ENCODE measurements at regions not wholly inside any gene's neighbourhood (a gene's known extent, or its start where the extent isn't known, plus 50 kb on each side); places are given as distances from the start of the nearest gene placed in this dataset.

- H3K4me3 ChIP-seq (ENCODE audit: low read length): no peak overlapping the region
- no peak for TF ChIP-seq CTCF (IDR thresholded peaks at IDR 0.05; ENCODE audit: insufficient read depth, low read depth, low read length, missing control alignments)
- DNase-seq (ENCODE audit: low read depth): peak; percentile 34
Measured at GRCh38 chr10:24793648-24794379, 70.1 kb upstream of the ARHGAP21 start.

- H3K4me3 ChIP-seq (ENCODE audit: low read length): no peak overlapping the region
- DNase-seq (ENCODE audit: low read depth): no peak
- TF ChIP-seq CTCF (IDR thresholded peaks at IDR 0.05; ENCODE audit: insufficient read depth, low read depth, low read length, missing control alignments): no peak
Measured at GRCh38 chr10:24792638-24793037, 69.0 kb upstream of the ARHGAP21 start.

GRCh38 chr10:24791084-24791726, 67.5 kb upstream of the ARHGAP21 start:
- TF ChIP-seq CTCF (IDR thresholded peaks at IDR 0.05; ENCODE audit: insufficient read depth, low read depth, low read length, missing control alignments): no peak
- H3K4me3 ChIP-seq (ENCODE audit: low read length): no peak overlapping the region
- DNase-seq (ENCODE audit: low read depth): no peak

GRCh38 chr10:24790599-24790998, 66.9 kb upstream of the ARHGAP21 start:
- no peak for TF ChIP-seq CTCF (IDR thresholded peaks at IDR 0.05; ENCODE audit: insufficient read depth, low read depth, low read length, missing control alignments)
- DNase-seq (ENCODE audit: low read depth): no peak
- no peak overlapping the region for H3K4me3 ChIP-seq (ENCODE audit: low read length)

- H3K4me3 ChIP-seq (ENCODE audit: low read length): no peak overlapping the region
- no peak for TF ChIP-seq CTCF (IDR thresholded peaks at IDR 0.05; ENCODE audit: insufficient read depth, low read depth, low read length, missing control alignments)
- DNase-seq (ENCODE audit: low read depth): no peak
Measured at GRCh38 chr10:24790073-24790472, 66.4 kb upstream of the ARHGAP21 start.

- H3K4me3 ChIP-seq (ENCODE audit: low read length): no peak overlapping the region
- peak; percentile 67 for DNase-seq (ENCODE audit: low read depth)
- no peak for TF ChIP-seq CTCF (IDR thresholded peaks at IDR 0.05; ENCODE audit: insufficient read depth, low read depth, low read length, missing control alignments)
Measured at GRCh38 chr10:24784923-24785322, 61.2 kb upstream of the ARHGAP21 start.

Measured in epithelial cell of esophagus (primary cell).